ENCODE measurements at regions not wholly inside any gene's neighbourhood (a gene's known extent, or its start where the extent isn't known, plus 50 kb on each side); places are given as distances from the start of the nearest gene placed in this dataset.

DNA sequence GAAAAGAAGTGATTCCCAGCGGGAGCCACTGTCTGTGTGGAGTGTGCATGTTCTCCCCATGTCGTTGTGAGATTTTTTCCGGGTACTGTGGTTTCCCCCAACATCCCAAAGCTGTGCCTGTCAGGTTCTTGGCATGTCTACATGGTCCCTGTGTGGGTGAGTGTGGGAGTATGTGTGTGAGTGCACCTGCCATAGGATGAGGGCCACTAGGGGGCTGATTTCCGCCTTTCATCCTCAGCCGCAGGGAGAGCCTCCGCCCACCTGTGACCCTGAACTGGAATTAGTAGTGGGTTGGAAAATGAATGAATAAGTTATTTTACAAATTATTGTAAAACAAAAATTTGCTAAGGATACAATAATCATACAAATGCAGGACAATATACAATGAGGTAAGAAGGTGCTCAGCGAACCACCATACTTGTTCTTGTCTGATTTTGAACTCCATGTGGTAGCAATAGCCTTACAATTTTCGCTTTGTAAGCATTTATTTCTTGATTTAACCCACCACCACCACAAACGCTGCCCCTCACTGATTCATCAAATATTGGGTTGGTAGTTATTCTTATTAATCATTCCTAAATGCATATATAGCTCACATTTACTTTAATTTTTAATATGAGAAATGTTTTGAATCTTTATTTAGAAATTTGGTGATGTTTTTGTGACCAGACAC, 641.2 kb upstream of the VSTM2A start:
- TF ChIP-seq, protein P1, sequence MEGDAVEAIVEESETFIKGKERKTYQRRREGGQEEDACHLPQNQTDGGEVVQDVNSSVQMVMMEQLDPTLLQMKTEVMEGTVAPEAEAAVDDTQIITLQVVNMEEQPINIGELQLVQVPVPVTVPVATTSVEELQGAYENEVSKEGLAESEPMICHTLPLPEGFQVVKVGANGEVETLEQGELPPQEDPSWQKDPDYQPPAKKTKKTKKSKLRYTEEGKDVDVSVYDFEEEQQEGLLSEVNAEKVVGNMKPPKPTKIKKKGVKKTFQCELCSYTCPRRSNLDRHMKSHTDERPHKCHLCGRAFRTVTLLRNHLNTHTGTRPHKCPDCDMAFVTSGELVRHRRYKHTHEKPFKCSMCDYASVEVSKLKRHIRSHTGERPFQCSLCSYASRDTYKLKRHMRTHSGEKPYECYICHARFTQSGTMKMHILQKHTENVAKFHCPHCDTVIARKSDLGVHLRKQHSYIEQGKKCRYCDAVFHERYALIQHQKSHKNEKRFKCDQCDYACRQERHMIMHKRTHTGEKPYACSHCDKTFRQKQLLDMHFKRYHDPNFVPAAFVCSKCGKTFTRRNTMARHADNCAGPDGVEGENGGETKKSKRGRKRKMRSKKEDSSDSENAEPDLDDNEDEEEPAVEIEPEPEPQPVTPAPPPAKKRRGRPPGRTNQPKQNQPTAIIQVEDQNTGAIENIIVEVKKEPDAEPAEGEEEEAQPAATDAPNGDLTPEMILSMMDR (IDR thresholded peaks at IDR 0.05; ENCODE audit: low read depth, low read length), result no peak
- TF ChIP-seq EZH2phosphoT487 (IDR thresholded peaks at IDR 0.05; ENCODE audit: low read depth), result no peak

Data from OCI-LY3 (cell line).